Chondrocyte (in vitro differentiated cells): ENCODE measurements at regions not wholly inside any gene's neighbourhood (a gene's known extent, or its start where the extent isn't known, plus 50 kb on each side); places are given as distances from the start of the nearest gene placed in this dataset.
A peak's percentile ranks its signal among the peaks of the same experiment; 100 is the strongest.

Source experiments
- DNase-seq: peaks from one replicate; pipeline ENCODE4 v3.0.0; 2021; ENCODE audit warnings: mixed read lengths, low spot score
- H3K27ac Mint-ChIP-seq: one replicate; pipeline ENCODE4 v1.8.0; 2021; ENCODE audit warnings: mild to moderate bottlenecking, moderate library complexity, mixed read lengths; ENCODE audit not compliant: unreplicated experiment
- H3K27me3 Mint-ChIP-seq: 2 replicates; pipeline ENCODE4 v1.8.0; 2021; ENCODE audit warnings: low read depth, mixed read lengths
- H3K36me3 Mint-ChIP-seq: 2 replicates; pipeline ENCODE4 v1.8.0; 2021; ENCODE audit warnings: low read depth, mixed read lengths
- H3K4me1 Mint-ChIP-seq: 2 replicates; pipeline ENCODE4 v1.8.0; 2021; ENCODE audit warnings: low read depth, mild to moderate bottlenecking, mixed read lengths
- H3K4me3 Mint-ChIP-seq: one replicate; pipeline ENCODE4 v1.8.0; 2021; ENCODE audit warnings: mild to moderate bottlenecking, moderate library complexity, mixed read lengths; ENCODE audit not compliant: unreplicated experiment
- H3K9me3 Mint-ChIP-seq: 2 replicates; pipeline ENCODE4 v1.8.0; 2021; ENCODE audit warnings: low read depth, mixed read lengths
- CTCF ChIP-seq: fragments of 200-600 bp; sonication (generic); IDR thresholded peaks from 2 replicates; pipeline ENCODE4 v1.5.0; 2021; ENCODE audit warnings: antibody characterized with exemption, mild to moderate bottlenecking, moderate library complexity

GRCh38 chr5:68430279-68430678 is 214.7 kb downstream of the PIK3R1 start:
- no peak for TF ChIP-seq CTCF
- peaks cover 4% of the 10 kb centered on the region for H3K9me3 Mint-ChIP-seq
- H3K4me1 Mint-ChIP-seq = peaks cover 32% of the 10 kb centered on the region
- no peak for DNase-seq
- H3K27ac Mint-ChIP-seq = no peak overlapping the region
- H3K4me3 Mint-ChIP-seq = no peak overlapping the region
- no peaks in the 10 kb centered on the region for H3K27me3 Mint-ChIP-seq
- H3K36me3 Mint-ChIP-seq = peaks cover 4% of the 10 kb centered on the region

- no peak overlapping the region for H3K4me3 Mint-ChIP-seq
- no peak for TF ChIP-seq CTCF
- H3K36me3 Mint-ChIP-seq = peaks cover 4% of the 10 kb centered on the region
- H3K27me3 Mint-ChIP-seq = no peaks in the 10 kb centered on the region
- peaks cover 4% of the 10 kb centered on the region for H3K9me3 Mint-ChIP-seq
- H3K4me1 Mint-ChIP-seq = peaks cover 32% of the 10 kb centered on the region
- no peak overlapping the region for H3K27ac Mint-ChIP-seq
- DNase-seq = no peak
These were observed 215.6 kb downstream of the PIK3R1 start for GRCh38 chr5:68431186-68431585.

- Mint-ChIP-seq H3K4me3 (no peak overlapping the region), H3K36me3 (peaks cover 4% of the 10 kb centered on the region), H3K9me3 (peaks cover 4% of the 10 kb centered on the region), H3K4me1 (peaks cover 32% of the 10 kb centered on the region), H3K27ac (no peak overlapping the region), H3K27me3 (no peaks in the 10 kb centered on the region)
- DNase-seq = no peak
- TF ChIP-seq CTCF = no peak
These were observed 216.2 kb downstream of the PIK3R1 start for GRCh38 chr5:68431601-68432337.

GRCh38 chr5:68432682-68433081 is 217.1 kb downstream of the PIK3R1 start:
- H3K27me3 Mint-ChIP-seq = no peaks in the 10 kb centered on the region
- peak overlapping the region; percentile 24 for H3K27ac Mint-ChIP-seq
- peaks cover 4% of the 10 kb centered on the region for H3K36me3 Mint-ChIP-seq
- H3K4me1 Mint-ChIP-seq = peaks cover 32% of the 10 kb centered on the region
- DNase-seq = no peak
- no peak for TF ChIP-seq CTCF
- no peak overlapping the region for H3K4me3 Mint-ChIP-seq
- peaks cover 4% of the 10 kb centered on the region for H3K9me3 Mint-ChIP-seq

- Mint-ChIP-seq H3K4me1 (peaks cover 30% of the 10 kb centered on the region), H3K27me3 (no peaks in the 10 kb centered on the region), H3K4me3 (no peak overlapping the region), H3K36me3 (peaks cover 4% of the 10 kb centered on the region), H3K9me3 (peaks cover 4% of the 10 kb centered on the region), H3K27ac (peak overlapping the region; percentile 98)
- TF ChIP-seq CTCF = no peak
- no peak for DNase-seq
These were observed 218.0 kb downstream of the PIK3R1 start for GRCh38 chr5:68433526-68433922.
